SK-N-SH treated with all-trans-retinoic acid at 6 μM for 48 hours (cell line): ENCODE measurements at regions not wholly inside any gene's neighbourhood (a gene's known extent, or its start where the extent isn't known, plus 50 kb on each side); places are given as distances from the start of the nearest gene placed in this dataset.

Experiments used
- ATAC-seq: fragments of 200-7000 bp; cut with Tn5 transposase; 3 replicates; pipeline ENCODE4 v1.9.1; 2020; ENCODE audit warnings: mild to moderate bottlenecking, moderate library complexity
- ARNTL ChIP-seq: fragments of 450-650 bp; formaldehyde crosslinking; IDR thresholded peaks from 2 replicates; pipeline ENCODE4 v1.5.0; 2020; ENCODE audit warnings: low read depth, mild to moderate bottlenecking, moderate library complexity, borderline replicate concordance
- BACH2 ChIP-seq: fragments of 250-450 bp; sonication (Bioruptor Pico); IDR thresholded peaks from 2 replicates; pipeline ENCODE4 v1.9.0; 2021; ENCODE audit warnings: mild to moderate bottlenecking, borderline replicate concordance
- CREB5 ChIP-seq: fragments of 250-450 bp; sonication (Bioruptor Pico); IDR thresholded peaks from 2 replicates; pipeline ENCODE4 v1.5.1; 2020; ENCODE audit warnings: low read depth, mild to moderate bottlenecking, moderate library complexity
- CSDC2 ChIP-seq: fragments of 250-450 bp; sonication (Bioruptor Pico); IDR thresholded peaks from 2 replicates; pipeline ENCODE4 v1.5.0; 2020; ENCODE audit warnings: mild to moderate bottlenecking, moderate library complexity
- ESRRG ChIP-seq: fragments of 250-450 bp; sonication (Bioruptor Pico); IDR thresholded peaks from 2 replicates; pipeline ENCODE4 v1.6.1; 2021; ENCODE audit warnings: mild to moderate bottlenecking
- ISL1 ChIP-seq: fragments of 250-450 bp; sonication (Bioruptor Pico); IDR thresholded peaks from 2 replicates; pipeline ENCODE4 v2.1.2; 2022; ENCODE audit warnings: mild to moderate bottlenecking, moderate library complexity
- OSR1 ChIP-seq: fragments of 250-450 bp; sonication (Bioruptor Pico); IDR thresholded peaks from 2 replicates; pipeline ENCODE4 v1.8.0; 2022; ENCODE audit warnings: moderate library complexity, mild to moderate bottlenecking, inconsistent platforms
- POU6F1 ChIP-seq: fragments of 250-450 bp; sonication (Bioruptor Pico); IDR thresholded peaks from 2 replicates; pipeline ENCODE4 v1.8.0; 2021; ENCODE audit warnings: low read depth, mild to moderate bottlenecking, moderate library complexity, borderline replicate concordance
- RARB ChIP-seq: fragments of 250-450 bp; sonication (Bioruptor Pico); IDR thresholded peaks from 2 replicates; pipeline ENCODE4 v1.8.0; 2021; ENCODE audit warnings: mild to moderate bottlenecking, moderate library complexity
- TCF4 ChIP-seq: fragments of 250-450 bp; sonication (Bioruptor Pico); IDR thresholded peaks from 2 replicates; pipeline ENCODE4 v1.8.0; 2021; ENCODE audit warnings: mild to moderate bottlenecking, moderate library complexity, borderline replicate concordance
- TOX ChIP-seq: fragments of 250-450 bp; sonication (Bioruptor Pico); IDR thresholded peaks from 2 replicates; pipeline ENCODE4 v1.8.0; 2021; ENCODE audit warnings: mild to moderate bottlenecking, moderate library complexity, borderline replicate concordance
- ZC3H10 ChIP-seq: fragments of 250-450 bp; sonication (Bioruptor Pico); IDR thresholded peaks from 2 replicates; pipeline ENCODE4 v1.5.1; 2021; ENCODE audit warnings: mild to moderate bottlenecking, moderate library complexity
- ZFP3 ChIP-seq: fragments of 250-450 bp; sonication (Bioruptor Pico); IDR thresholded peaks from 2 replicates; pipeline ENCODE4 v1.5.0; 2020; ENCODE audit warnings: mild to moderate bottlenecking, moderate library complexity
- ZFP30 ChIP-seq: fragments of 450-650 bp; formaldehyde crosslinking; IDR thresholded peaks from 2 replicates; pipeline ENCODE4 v1.5.0; 2022; ENCODE audit warnings: mild to moderate bottlenecking, moderate library complexity
- ZNF565 ChIP-seq: fragments of 450-650 bp; formaldehyde crosslinking; conservative IDR thresholded peaks from 2 replicates; pipeline ENCODE4 v1.5.0; 2020; ENCODE audit warnings: low read depth, mild to moderate bottlenecking, moderate library complexity
- ZNF70 ChIP-seq: fragments of 450-650 bp; formaldehyde crosslinking; IDR thresholded peaks from 2 replicates; pipeline ENCODE4 v1.5.0; 2020; ENCODE audit warnings: mild to moderate bottlenecking, moderate library complexity
- ZNF8 ChIP-seq: fragments of 450-650 bp; formaldehyde crosslinking; IDR thresholded peaks from 2 replicates; pipeline ENCODE4 v1.5.0; 2020; ENCODE audit warnings: mild to moderate bottlenecking, moderate library complexity
- TF ChIP-seq, protein P1 (sequence below): fragments of 250-450 bp; sonication (Bioruptor Pico); IDR thresholded peaks from 2 replicates; pipeline ENCODE4 v1.8.0; 2020; ENCODE audit warnings: mild to moderate bottlenecking, moderate library complexity, borderline replicate concordance

DNA sequence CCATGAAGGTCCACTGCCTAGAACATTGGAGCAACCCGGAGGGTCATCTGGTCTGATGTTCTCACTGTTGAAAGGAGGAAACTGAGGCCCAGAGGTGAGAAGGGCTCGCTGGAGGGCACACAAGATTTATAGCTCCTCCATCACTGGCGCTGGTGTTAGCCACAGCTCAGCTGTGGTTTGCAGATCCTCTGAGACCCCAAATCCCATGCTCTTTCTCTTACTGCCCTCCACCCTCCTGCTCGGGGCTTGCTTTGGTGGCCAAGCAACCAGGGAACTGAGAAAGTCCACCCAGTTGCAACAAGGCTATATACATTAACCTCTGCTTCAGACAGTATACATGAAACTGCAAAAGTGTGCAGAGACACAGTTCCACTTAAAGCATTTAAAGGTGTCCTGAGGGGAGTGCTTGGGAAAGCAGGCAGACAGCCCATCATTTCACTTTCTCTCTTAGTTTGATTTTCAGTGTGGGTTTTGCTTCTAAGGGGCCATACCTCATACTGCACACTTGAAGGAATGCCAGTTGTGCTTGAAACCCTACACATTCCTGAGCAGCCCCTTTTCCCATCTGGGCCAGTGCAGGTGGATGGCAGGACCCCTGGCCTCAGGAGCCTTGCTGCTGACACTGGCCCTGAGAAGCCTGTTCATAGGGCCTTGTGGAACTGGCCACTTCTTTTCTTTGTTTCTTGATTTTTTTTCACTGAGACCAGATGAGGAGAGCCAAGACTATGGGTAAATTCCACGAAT is 347.6 kb downstream of the CDC5L start:
- ATAC-seq = peak; percentile 44; the same call in 2 of the 3 replicates
- no peak for TF ChIP-seq ZNF8 (CRISPR knock-in tag)
- TF ChIP-seq ZFP30 (CRISPR knock-in tag) = no peak
- no peak for TF ChIP-seq ZC3H10
- TF ChIP-seq ZFP3 (CRISPR knock-in tag) = no peak
- no peak for TF ChIP-seq CSDC2 (CRISPR knock-in tag)
- no peak for TF ChIP-seq ESRRG (CRISPR knock-in tag)
- TF ChIP-seq CREB5 (CRISPR knock-in tag) = no peak
- TF ChIP-seq, protein P1, sequence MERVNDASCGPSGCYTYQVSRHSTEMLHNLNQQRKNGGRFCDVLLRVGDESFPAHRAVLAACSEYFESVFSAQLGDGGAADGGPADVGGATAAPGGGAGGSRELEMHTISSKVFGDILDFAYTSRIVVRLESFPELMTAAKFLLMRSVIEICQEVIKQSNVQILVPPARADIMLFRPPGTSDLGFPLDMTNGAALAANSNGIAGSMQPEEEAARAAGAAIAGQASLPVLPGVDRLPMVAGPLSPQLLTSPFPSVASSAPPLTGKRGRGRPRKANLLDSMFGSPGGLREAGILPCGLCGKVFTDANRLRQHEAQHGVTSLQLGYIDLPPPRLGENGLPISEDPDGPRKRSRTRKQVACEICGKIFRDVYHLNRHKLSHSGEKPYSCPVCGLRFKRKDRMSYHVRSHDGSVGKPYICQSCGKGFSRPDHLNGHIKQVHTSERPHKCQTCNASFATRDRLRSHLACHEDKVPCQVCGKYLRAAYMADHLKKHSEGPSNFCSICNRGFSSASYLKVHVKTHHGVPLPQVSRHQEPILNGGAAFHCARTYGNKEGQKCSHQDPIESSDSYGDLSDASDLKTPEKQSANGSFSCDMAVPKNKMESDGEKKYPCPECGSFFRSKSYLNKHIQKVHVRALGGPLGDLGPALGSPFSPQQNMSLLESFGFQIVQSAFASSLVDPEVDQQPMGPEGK = no peak
- TF ChIP-seq ZNF70 (CRISPR knock-in tag) = no peak
- no peak for TF ChIP-seq POU6F1 (CRISPR knock-in tag)
- TF ChIP-seq TCF4 (CRISPR knock-in tag) = no peak

GRCh38 chr6:44735630-44735963 is 348.1 kb downstream of the CDC5L start:
- ATAC-seq = peak; percentile 24
- TF ChIP-seq ARNTL (CRISPR knock-in tag) (no peak), ISL1 (CRISPR knock-in tag) (0 out of 2 replicates have a peak, but pooled peaks have one; percentile 16)

- TF ChIP-seq ZC3H10 (no peak), TOX (CRISPR knock-in tag) (no peak), CSDC2 (CRISPR knock-in tag) (no peak), CREB5 (CRISPR knock-in tag) (no peak), ZNF70 (CRISPR knock-in tag) (no peak)
- TF ChIP-seq, all 23 proteins: peak for 0
- no peak for ATAC-seq
Measured at GRCh38 chr6:44737341-44737740, 349.8 kb downstream of the CDC5L start.

GRCh38 chr6:44737829-44738528 is 350.5 kb downstream of the CDC5L start:
- TF ChIP-seq ZFP30 (CRISPR knock-in tag) (no peak), ZNF565 (no peak), CSDC2 (CRISPR knock-in tag) (no peak), OSR1 (CRISPR knock-in tag) (no peak), ARNTL (CRISPR knock-in tag) (no peak), BACH2 (CRISPR knock-in tag) (no peak), ZNF70 (CRISPR knock-in tag) (no peak), ZFP3 (CRISPR knock-in tag) (no peak), RARB (CRISPR knock-in tag) (no peak), ZC3H10 (no peak), CREB5 (CRISPR knock-in tag) (no peak)
- no peak for ATAC-seq
